ENCODE measurements at regions not wholly inside any gene's neighbourhood (a gene's known extent, or its start where the extent isn't known, plus 50 kb on each side); places are given as distances from the start of the nearest gene placed in this dataset.

GRCh38 chr7:121525155-121525819 lies 129.2 kb upstream of the FAM3C start:
- H3K4me3 ChIP-seq (ENCODE audit: low read depth, low read length), result no peak overlapping the region
- DNase-seq (ENCODE audit: low read depth), result no peak
- no peak for TF ChIP-seq CTCF (IDR thresholded peaks at IDR 0.05; ENCODE audit: control insufficient read depth, extremely low read depth, insufficient read depth)

- no peak for DNase-seq (ENCODE audit: low read depth)
- no peak overlapping the region for H3K4me3 ChIP-seq (ENCODE audit: low read depth, low read length)
- TF ChIP-seq CTCF (IDR thresholded peaks at IDR 0.05; ENCODE audit: control insufficient read depth, extremely low read depth, insufficient read depth), result no peak
Measured at GRCh38 chr7:121521711-121522400, 125.7 kb upstream of the FAM3C start.

- TF ChIP-seq CTCF (IDR thresholded peaks at IDR 0.05; ENCODE audit: control insufficient read depth, extremely low read depth, insufficient read depth), result no peak
- no peak overlapping the region for H3K4me3 ChIP-seq (ENCODE audit: low read depth, low read length)
- no peak for DNase-seq (ENCODE audit: low read depth)
Measured at GRCh38 chr7:121520911-121521310, 124.8 kb upstream of the FAM3C start.

- TF ChIP-seq CTCF (IDR thresholded peaks at IDR 0.05; ENCODE audit: control insufficient read depth, extremely low read depth, insufficient read depth), result no peak
- DNase-seq (ENCODE audit: low read depth), result no peak
- no peak overlapping the region for H3K4me3 ChIP-seq (ENCODE audit: low read depth, low read length)
Measured at GRCh38 chr7:121519548-121520521, 123.7 kb upstream of the FAM3C start.

- DNase-seq (ENCODE audit: low read depth), result no peak
- TF ChIP-seq CTCF (IDR thresholded peaks at IDR 0.05; ENCODE audit: control insufficient read depth, extremely low read depth, insufficient read depth), result no peak
- H3K4me3 ChIP-seq (ENCODE audit: low read depth, low read length), result no peak overlapping the region
Measured at GRCh38 chr7:121517591-121517990, 121.5 kb upstream of the FAM3C start.

GRCh38 chr7:121516821-121517220 lies 120.7 kb upstream of the FAM3C start:
- DNase-seq (ENCODE audit: low read depth), result no peak
- no peak overlapping the region for H3K4me3 ChIP-seq (ENCODE audit: low read depth, low read length)
- TF ChIP-seq CTCF (IDR thresholded peaks at IDR 0.05; ENCODE audit: control insufficient read depth, extremely low read depth, insufficient read depth), result no peak
